ENCODE measurements at regions not wholly inside any gene's neighbourhood (a gene's known extent, or its start where the extent isn't known, plus 50 kb on each side); places are given as distances from the start of the nearest gene placed in this dataset.
"Not testable (repeated sequence)": the region's sequence is repeated elsewhere in the genome, so short reads cannot be mapped to it uniquely, and the experiment has no call there.

- H3K9ac ChIP-seq (ENCODE audit: low read depth, low read length), result no peak overlapping the region
- peaks cover 13% of the 10 kb centered on the region for H3K4me1 ChIP-seq (ENCODE audit: control insufficient read depth, insufficient read depth, low read length)
- H3K4me2 ChIP-seq (ENCODE audit: low read length), result no peak overlapping the region
- no peaks in the 10 kb centered on the region for H3K27me3 ChIP-seq (ENCODE audit: control insufficient read depth, insufficient read depth, low read length)
- no peak overlapping the region for H3K4me3 ChIP-seq (ENCODE audit: low read length)
- H3K9me3 ChIP-seq (replicated peaks; ENCODE audit: low read length), result no peaks in the 10 kb centered on the region
- H3K36me3 ChIP-seq (ENCODE audit: insufficient read depth, low read length), result no peaks in the 10 kb centered on the region
Observed at GRCh38 chr16:13378151-13378550, 476.8 kb downstream of the SHISA9 start.

DNA sequence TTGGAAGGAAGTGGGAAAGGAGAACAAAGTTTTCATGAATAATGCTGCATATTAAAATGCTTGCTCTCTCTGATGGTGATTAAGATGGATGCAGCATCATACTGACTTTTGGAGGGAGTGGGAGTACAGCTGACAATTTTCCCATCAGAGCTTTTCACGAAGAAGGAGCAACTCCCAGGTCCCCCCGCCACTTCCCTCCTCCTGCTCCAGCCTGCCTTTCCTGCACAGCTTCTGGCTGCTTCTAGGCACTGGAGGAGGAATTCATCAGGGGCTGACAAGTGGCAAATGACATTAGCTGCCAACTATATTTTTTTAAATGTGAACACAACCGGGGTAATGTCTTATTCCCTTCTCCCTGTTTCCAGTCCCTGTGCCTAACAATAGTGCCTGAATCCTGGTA lies 477.9 kb downstream of the SHISA9 start:
- Histone ChIP-seq H3K9ac (ENCODE audit: low read depth, low read length) (no peak overlapping the region), H3K4me3 (ENCODE audit: low read length) (no peak overlapping the region), H3K4me2 (ENCODE audit: low read length) (no peak overlapping the region), H3K36me3 (ENCODE audit: insufficient read depth, low read length) (no peaks in the 10 kb centered on the region), H3K27me3 (ENCODE audit: control insufficient read depth, insufficient read depth, low read length) (no peaks in the 10 kb centered on the region), H3K4me1 (ENCODE audit: control insufficient read depth, insufficient read depth, low read length) (peaks cover 13% of the 10 kb centered on the region), H3K9me3 (replicated peaks; ENCODE audit: low read length) (no peaks in the 10 kb centered on the region)

DNA sequence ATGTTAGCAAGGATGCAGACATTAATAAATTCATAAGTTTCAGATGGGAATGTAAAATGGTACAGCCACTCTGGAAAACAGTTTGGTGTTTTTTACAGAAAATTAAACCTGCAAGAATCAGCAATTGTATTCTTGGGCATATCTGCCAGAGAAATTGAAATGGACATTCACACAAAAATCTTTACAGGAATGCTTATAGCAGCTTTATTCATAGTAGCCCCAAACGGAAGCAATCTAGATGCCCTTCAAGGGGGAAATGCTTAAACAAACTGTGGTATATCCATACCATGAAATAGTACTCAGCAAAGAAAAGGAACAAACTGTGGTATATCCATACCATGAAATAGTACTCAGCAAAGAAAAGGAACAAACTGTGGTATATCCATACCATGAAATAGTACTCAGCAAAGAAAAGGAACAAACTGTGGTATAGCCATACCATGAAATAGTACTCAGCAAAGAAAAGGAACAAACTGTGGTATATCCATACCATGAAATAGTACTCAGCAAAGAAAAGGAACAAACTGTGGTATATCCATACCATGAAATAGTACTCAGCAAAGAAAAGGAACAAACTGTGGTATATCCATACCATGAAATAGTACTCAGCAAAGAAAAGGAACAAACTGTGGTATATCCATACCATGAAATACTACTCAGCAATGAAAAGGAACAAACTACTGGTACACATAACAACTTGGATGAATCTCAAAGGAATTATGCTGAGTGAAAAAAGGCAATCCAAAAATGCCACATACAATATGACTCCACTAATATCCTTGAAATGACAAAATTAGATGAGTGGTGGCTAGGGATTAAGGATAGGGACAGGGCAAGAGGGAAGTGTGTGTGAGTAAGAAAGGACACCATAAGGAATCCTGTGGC lies 484.0 kb downstream of the SHISA9 start:
- H3K4me2 ChIP-seq (ENCODE audit: low read length); H3K9me3 ChIP-seq (replicated peaks; ENCODE audit: low read length); H3K4me3 ChIP-seq (ENCODE audit: low read length): not testable (repeated sequence)

GRCh38 chr16:13390093-13390985 lies 488.9 kb downstream of the SHISA9 start:
- H3K9ac ChIP-seq (ENCODE audit: low read depth, low read length), result no peak overlapping the region
- no peaks in the 10 kb centered on the region for H3K36me3 ChIP-seq (ENCODE audit: insufficient read depth, low read length)
- H3K4me2 ChIP-seq (ENCODE audit: low read length), result no peak overlapping the region
- H3K27me3 ChIP-seq (ENCODE audit: control insufficient read depth, insufficient read depth, low read length), result no peaks in the 10 kb centered on the region
- H3K9me3 ChIP-seq (replicated peaks; ENCODE audit: low read length), result peaks cover 6% of the 10 kb centered on the region
- H3K4me3 ChIP-seq (ENCODE audit: low read length), result no peak overlapping the region
- H3K4me1 ChIP-seq (ENCODE audit: control insufficient read depth, insufficient read depth, low read length), result no peaks in the 10 kb centered on the region

More for the DNA sequence above, 484.0 kb downstream of the SHISA9 start:
- not testable (repeated sequence) for H3K4me1 ChIP-seq (ENCODE audit: control insufficient read depth, insufficient read depth, low read length); H3K36me3 ChIP-seq (ENCODE audit: insufficient read depth, low read length); H3K9ac ChIP-seq (ENCODE audit: low read depth, low read length); H3K27me3 ChIP-seq (ENCODE audit: control insufficient read depth, insufficient read depth, low read length)

DNA sequence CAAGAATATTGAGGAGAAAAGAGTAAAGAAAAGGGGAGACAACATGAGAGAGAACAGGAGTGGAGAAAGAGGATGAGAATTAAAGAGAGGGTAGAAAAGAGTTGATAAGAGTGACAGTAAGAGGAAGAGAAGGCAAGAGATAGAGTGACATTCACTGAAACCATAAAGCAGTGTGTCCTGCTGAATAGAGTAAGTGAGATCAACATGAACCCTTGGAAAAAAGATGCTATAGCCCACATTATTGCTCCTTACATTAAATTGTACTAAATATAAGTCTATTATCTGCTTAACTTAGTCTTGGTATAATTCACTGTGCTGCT lies 489.5 kb downstream of the SHISA9 start:
- no peak overlapping the region for H3K4me2 ChIP-seq (ENCODE audit: low read length)
- H3K9ac ChIP-seq (ENCODE audit: low read depth, low read length), result no peak overlapping the region
- no peaks in the 10 kb centered on the region for H3K36me3 ChIP-seq (ENCODE audit: insufficient read depth, low read length)
- H3K4me3 ChIP-seq (ENCODE audit: low read length), result no peak overlapping the region
- H3K9me3 ChIP-seq (replicated peaks; ENCODE audit: low read length), result peaks cover under 1% of the 10 kb centered on the region
- H3K27me3 ChIP-seq (ENCODE audit: control insufficient read depth, insufficient read depth, low read length), result no peaks in the 10 kb centered on the region
- peaks cover 5% of the 10 kb centered on the region for H3K4me1 ChIP-seq (ENCODE audit: control insufficient read depth, insufficient read depth, low read length)

GRCh38 chr16:13391337-13391736 lies 489.9 kb downstream of the SHISA9 start:
- Histone ChIP-seq H3K4me3 (ENCODE audit: low read length) (no peak overlapping the region), H3K27me3 (ENCODE audit: control insufficient read depth, insufficient read depth, low read length) (no peaks in the 10 kb centered on the region), H3K4me1 (ENCODE audit: control insufficient read depth, insufficient read depth, low read length) (peaks cover 6% of the 10 kb centered on the region), H3K9ac (ENCODE audit: low read depth, low read length) (no peak overlapping the region), H3K4me2 (ENCODE audit: low read length) (no peak overlapping the region), H3K9me3 (replicated peaks; ENCODE audit: low read length) (no peaks in the 10 kb centered on the region), H3K36me3 (ENCODE audit: insufficient read depth, low read length) (no peaks in the 10 kb centered on the region)

DNA sequence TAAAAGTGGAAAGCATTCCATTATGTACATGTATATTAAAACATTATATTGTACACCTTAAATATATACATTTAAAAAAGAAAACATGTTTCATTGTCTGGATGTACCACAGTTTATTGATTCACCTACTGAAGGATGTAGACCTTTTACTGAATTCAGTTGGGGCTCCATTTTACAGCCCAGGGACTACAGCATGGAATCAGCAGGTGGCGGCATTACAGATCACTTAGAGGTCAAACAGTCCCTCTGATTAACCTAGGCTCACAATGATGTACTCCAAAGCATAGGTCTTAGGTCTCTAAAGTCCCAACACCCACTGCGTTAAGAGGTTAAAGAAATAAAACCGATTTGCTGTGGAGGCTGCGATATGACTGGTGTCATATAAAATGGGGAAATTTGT lies 490.9 kb downstream of the SHISA9 start:
- Histone ChIP-seq H3K36me3 (ENCODE audit: insufficient read depth, low read length) (no peaks in the 10 kb centered on the region), H3K4me1 (ENCODE audit: control insufficient read depth, insufficient read depth, low read length) (peaks cover 6% of the 10 kb centered on the region), H3K4me2 (ENCODE audit: low read length) (no peak overlapping the region), H3K4me3 (ENCODE audit: low read length) (no peak overlapping the region), H3K9me3 (replicated peaks; ENCODE audit: low read length) (no peaks in the 10 kb centered on the region), H3K27me3 (ENCODE audit: control insufficient read depth, insufficient read depth, low read length) (no peaks in the 10 kb centered on the region), H3K9ac (ENCODE audit: low read depth, low read length) (no peak overlapping the region)

GRCh38 chr16:13393816-13394215 lies 492.4 kb downstream of the SHISA9 start:
- H3K9ac ChIP-seq (ENCODE audit: low read depth, low read length), result no peak overlapping the region
- no peak overlapping the region for H3K4me3 ChIP-seq (ENCODE audit: low read length)
- no peaks in the 10 kb centered on the region for H3K27me3 ChIP-seq (ENCODE audit: control insufficient read depth, insufficient read depth, low read length)
- H3K36me3 ChIP-seq (ENCODE audit: insufficient read depth, low read length), result no peaks in the 10 kb centered on the region
- H3K4me1 ChIP-seq (ENCODE audit: control insufficient read depth, insufficient read depth, low read length), result peaks cover 6% of the 10 kb centered on the region
- H3K4me2 ChIP-seq (ENCODE audit: low read length), result no peak overlapping the region
- H3K9me3 ChIP-seq (replicated peaks; ENCODE audit: low read length), result no peaks in the 10 kb centered on the region

GRCh38 chr16:13394488-13394887 lies 493.1 kb downstream of the SHISA9 start:
- H3K9ac ChIP-seq (ENCODE audit: low read depth, low read length), result no peak overlapping the region
- H3K27me3 ChIP-seq (ENCODE audit: control insufficient read depth, insufficient read depth, low read length), result no peaks in the 10 kb centered on the region
- H3K4me1 ChIP-seq (ENCODE audit: control insufficient read depth, insufficient read depth, low read length), result peaks cover 6% of the 10 kb centered on the region
- no peak overlapping the region for H3K4me2 ChIP-seq (ENCODE audit: low read length)
- H3K4me3 ChIP-seq (ENCODE audit: low read length), result no peak overlapping the region
- no peaks in the 10 kb centered on the region for H3K9me3 ChIP-seq (replicated peaks; ENCODE audit: low read length)
- no peaks in the 10 kb centered on the region for H3K36me3 ChIP-seq (ENCODE audit: insufficient read depth, low read length)

- Histone ChIP-seq H3K9me3 (replicated peaks; ENCODE audit: low read length) (no peaks in the 10 kb centered on the region), H3K36me3 (ENCODE audit: insufficient read depth, low read length) (no peaks in the 10 kb centered on the region), H3K27me3 (ENCODE audit: control insufficient read depth, insufficient read depth, low read length) (no peaks in the 10 kb centered on the region), H3K9ac (ENCODE audit: low read depth, low read length) (no peak overlapping the region), H3K4me3 (ENCODE audit: low read length) (no peak overlapping the region), H3K4me1 (ENCODE audit: control insufficient read depth, insufficient read depth, low read length) (peaks cover 14% of the 10 kb centered on the region), H3K4me2 (ENCODE audit: low read length) (no peak overlapping the region)
Observed at GRCh38 chr16:13397126-13397525, 495.7 kb downstream of the SHISA9 start.

- no peak overlapping the region for H3K4me3 ChIP-seq (ENCODE audit: low read length)
- H3K9me3 ChIP-seq (replicated peaks; ENCODE audit: low read length), result no peaks in the 10 kb centered on the region
- peaks cover 23% of the 10 kb centered on the region for H3K4me1 ChIP-seq (ENCODE audit: control insufficient read depth, insufficient read depth, low read length)
- no peak overlapping the region for H3K9ac ChIP-seq (ENCODE audit: low read depth, low read length)
- no peak overlapping the region for H3K4me2 ChIP-seq (ENCODE audit: low read length)
- H3K36me3 ChIP-seq (ENCODE audit: insufficient read depth, low read length), result no peaks in the 10 kb centered on the region
- no peaks in the 10 kb centered on the region for H3K27me3 ChIP-seq (ENCODE audit: control insufficient read depth, insufficient read depth, low read length)
Observed at GRCh38 chr16:13401641-13402040, 500.2 kb downstream of the SHISA9 start.
